GM12878 (cell line): ENCODE measurements at regions not wholly inside any gene's neighbourhood (a gene's known extent, or its start where the extent isn't known, plus 50 kb on each side); places are given as distances from the start of the nearest gene placed in this dataset.

Source experiments
- DPF2 ChIP-seq: fragments of 450-650 bp; IDR thresholded peaks from 2 replicates; pipeline ENCODE4 v1.6.1; 2017; ENCODE audit warnings: mild to moderate bottlenecking
- EZH2 ChIP-seq: IDR thresholded peaks from 2 replicates; pipeline ENCODE4 v1.6.1; 2012; ENCODE audit warnings: low read depth, mild to moderate bottlenecking, control low read depth, inconsistent platforms, low read length, borderline replicate concordance; ENCODE audit not compliant: control insufficient read depth
- KDM1A ChIP-seq: fragments of 200-600 bp; sonication (generic); IDR thresholded peaks from 2 replicates; pipeline ENCODE4 v1.6.1; 2016; ENCODE audit warnings: borderline replicate concordance
- KLF5 ChIP-seq: fragments of 450-650 bp; IDR thresholded peaks from 2 replicates; pipeline ENCODE4 v1.6.1; 2014; ENCODE audit warnings: mild to moderate bottlenecking; ENCODE audit not compliant: partially characterized antibody
- POLR2A ChIP-seq: IDR thresholded peaks from 2 replicates; pipeline ENCODE4 v1.6.1; 2011; ENCODE audit warnings: low read depth, mild to moderate bottlenecking, low read length
- RBBP5 ChIP-seq: fragments of 200-600 bp; sonication (generic); conservative IDR thresholded peaks from 2 replicates; pipeline ENCODE4 v1.6.1; 2016
- RFX5 ChIP-seq: IDR thresholded peaks from 2 replicates; pipeline ENCODE4 v1.6.1; 2011; ENCODE audit warnings: low read depth, low read length, improper control_type of control experiment
- SPI1 ChIP-seq: IDR thresholded peaks from 2 replicates; pipeline ENCODE4 v1.6.1; 2011; ENCODE audit warnings: low read depth, mild to moderate bottlenecking, low read length, moderate library complexity, borderline replicate concordance; ENCODE audit not compliant: insufficient read depth
- TF ChIP-seq, protein P1 (sequence below): IDR thresholded peaks from 2 replicates; pipeline ENCODE4 v1.6.1; 2012; ENCODE audit warnings: improper control_type of control experiment, low read depth, low read length; ENCODE audit not compliant: insufficient replicate concordance
- TF ChIP-seq, protein P2 (sequence below): IDR thresholded peaks from 2 replicates; pipeline ENCODE4 v1.6.1; 2012; ENCODE audit warnings: low read length, inconsistent platforms
- TF ChIP-seq, protein P3 (sequence below): IDR thresholded peaks from 2 replicates; pipeline ENCODE4 v1.6.1; 2011; ENCODE audit warnings: borderline replicate concordance, low read depth, mild to moderate bottlenecking, moderate library complexity, mixed read lengths, low read length; ENCODE audit not compliant: insufficient read depth; ENCODE audit errors: extremely low read length

DNA sequence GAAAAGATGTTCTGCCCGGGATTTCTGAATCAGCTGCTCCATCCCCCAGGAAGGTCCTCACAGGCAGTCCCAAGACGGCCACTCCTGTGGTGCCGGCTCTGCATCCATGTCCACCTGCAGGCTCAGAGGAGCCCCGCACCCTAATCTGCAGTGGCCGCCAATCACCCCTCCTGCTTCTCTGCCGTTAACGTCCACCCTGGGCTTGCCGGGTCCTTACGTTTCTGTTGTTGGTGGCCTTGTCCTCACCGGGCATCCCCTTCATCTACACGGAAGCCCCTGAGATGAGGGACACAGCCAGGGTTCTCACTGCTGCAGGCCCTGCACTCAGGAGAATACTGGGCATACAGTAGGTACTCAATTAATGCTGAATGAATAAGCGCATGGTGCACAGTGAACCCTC lies 131.5 kb upstream of the SNTG2 start (continued):
- TF ChIP-seq, protein P1, sequence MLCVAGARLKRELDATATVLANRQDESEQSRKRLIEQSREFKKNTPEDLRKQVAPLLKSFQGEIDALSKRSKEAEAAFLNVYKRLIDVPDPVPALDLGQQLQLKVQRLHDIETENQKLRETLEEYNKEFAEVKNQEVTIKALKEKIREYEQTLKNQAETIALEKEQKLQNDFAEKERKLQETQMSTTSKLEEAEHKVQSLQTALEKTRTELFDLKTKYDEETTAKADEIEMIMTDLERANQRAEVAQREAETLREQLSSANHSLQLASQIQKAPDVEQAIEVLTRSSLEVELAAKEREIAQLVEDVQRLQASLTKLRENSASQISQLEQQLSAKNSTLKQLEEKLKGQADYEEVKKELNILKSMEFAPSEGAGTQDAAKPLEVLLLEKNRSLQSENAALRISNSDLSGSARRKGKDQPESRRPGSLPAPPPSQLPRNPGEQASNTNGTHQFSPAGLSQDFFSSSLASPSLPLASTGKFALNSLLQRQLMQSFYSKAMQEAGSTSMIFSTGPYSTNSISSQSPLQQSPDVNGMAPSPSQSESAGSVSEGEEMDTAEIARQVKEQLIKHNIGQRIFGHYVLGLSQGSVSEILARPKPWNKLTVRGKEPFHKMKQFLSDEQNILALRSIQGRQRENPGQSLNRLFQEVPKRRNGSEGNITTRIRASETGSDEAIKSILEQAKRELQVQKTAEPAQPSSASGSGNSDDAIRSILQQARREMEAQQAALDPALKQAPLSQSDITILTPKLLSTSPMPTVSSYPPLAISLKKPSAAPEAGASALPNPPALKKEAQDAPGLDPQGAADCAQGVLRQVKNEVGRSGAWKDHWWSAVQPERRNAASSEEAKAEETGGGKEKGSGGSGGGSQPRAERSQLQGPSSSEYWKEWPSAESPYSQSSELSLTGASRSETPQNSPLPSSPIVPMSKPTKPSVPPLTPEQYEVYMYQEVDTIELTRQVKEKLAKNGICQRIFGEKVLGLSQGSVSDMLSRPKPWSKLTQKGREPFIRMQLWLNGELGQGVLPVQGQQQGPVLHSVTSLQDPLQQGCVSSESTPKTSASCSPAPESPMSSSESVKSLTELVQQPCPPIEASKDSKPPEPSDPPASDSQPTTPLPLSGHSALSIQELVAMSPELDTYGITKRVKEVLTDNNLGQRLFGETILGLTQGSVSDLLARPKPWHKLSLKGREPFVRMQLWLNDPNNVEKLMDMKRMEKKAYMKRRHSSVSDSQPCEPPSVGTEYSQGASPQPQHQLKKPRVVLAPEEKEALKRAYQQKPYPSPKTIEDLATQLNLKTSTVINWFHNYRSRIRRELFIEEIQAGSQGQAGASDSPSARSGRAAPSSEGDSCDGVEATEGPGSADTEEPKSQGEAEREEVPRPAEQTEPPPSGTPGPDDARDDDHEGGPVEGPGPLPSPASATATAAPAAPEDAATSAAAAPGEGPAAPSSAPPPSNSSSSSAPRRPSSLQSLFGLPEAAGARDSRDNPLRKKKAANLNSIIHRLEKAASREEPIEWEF: no peak
- TF ChIP-seq RBBP5 (no peak), SPI1 (no peak), RFX5 (no peak), POLR2A (no peak), KLF5 (no peak), DPF2 (no peak), EZH2 (no peak), KDM1A (no peak)
- TF ChIP-seq, protein P2, sequence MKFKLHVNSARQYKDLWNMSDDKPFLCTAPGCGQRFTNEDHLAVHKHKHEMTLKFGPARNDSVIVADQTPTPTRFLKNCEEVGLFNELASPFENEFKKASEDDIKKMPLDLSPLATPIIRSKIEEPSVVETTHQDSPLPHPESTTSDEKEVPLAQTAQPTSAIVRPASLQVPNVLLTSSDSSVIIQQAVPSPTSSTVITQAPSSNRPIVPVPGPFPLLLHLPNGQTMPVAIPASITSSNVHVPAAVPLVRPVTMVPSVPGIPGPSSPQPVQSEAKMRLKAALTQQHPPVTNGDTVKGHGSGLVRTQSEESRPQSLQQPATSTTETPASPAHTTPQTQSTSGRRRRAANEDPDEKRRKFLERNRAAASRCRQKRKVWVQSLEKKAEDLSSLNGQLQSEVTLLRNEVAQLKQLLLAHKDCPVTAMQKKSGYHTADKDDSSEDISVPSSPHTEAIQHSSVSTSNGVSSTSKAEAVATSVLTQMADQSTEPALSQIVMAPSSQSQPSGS: no peak
- TF ChIP-seq, protein P3, sequence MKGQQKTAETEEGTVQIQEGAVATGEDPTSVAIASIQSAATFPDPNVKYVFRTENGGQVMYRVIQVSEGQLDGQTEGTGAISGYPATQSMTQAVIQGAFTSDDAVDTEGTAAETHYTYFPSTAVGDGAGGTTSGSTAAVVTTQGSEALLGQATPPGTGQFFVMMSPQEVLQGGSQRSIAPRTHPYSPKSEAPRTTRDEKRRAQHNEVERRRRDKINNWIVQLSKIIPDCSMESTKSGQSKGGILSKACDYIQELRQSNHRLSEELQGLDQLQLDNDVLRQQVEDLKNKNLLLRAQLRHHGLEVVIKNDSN: no peak
